CD4-positive, alpha-beta T cell treated with Interleukin-17A for 1 hour (primary cell): ENCODE measurements at regions not wholly inside any gene's neighbourhood (a gene's known extent, or its start where the extent isn't known, plus 50 kb on each side); places are given as distances from the start of the nearest gene placed in this dataset.
A peak's percentile ranks its signal among the peaks of the same experiment; 100 is the strongest.
"Not testable (repeated sequence)": the region's sequence is repeated elsewhere in the genome, so short reads cannot be mapped to it uniquely, and the experiment has no call there.

Experiments
- DNase-seq: peaks from one replicate; pipeline ENCODE4 v3.0.0-alpha.2; 2020

GRCh38 chr6:3900744-3901336, 51.7 kb downstream of the FAM50B start:
- DNase-seq = no peak

GRCh38 chr6:3902871-3903648, 53.9 kb downstream of the FAM50B start:
- DNase-seq = no peak

GRCh38 chr6:3904518-3904917, 55.3 kb downstream of the FAM50B start:
- DNase-seq = no peak

DNA sequence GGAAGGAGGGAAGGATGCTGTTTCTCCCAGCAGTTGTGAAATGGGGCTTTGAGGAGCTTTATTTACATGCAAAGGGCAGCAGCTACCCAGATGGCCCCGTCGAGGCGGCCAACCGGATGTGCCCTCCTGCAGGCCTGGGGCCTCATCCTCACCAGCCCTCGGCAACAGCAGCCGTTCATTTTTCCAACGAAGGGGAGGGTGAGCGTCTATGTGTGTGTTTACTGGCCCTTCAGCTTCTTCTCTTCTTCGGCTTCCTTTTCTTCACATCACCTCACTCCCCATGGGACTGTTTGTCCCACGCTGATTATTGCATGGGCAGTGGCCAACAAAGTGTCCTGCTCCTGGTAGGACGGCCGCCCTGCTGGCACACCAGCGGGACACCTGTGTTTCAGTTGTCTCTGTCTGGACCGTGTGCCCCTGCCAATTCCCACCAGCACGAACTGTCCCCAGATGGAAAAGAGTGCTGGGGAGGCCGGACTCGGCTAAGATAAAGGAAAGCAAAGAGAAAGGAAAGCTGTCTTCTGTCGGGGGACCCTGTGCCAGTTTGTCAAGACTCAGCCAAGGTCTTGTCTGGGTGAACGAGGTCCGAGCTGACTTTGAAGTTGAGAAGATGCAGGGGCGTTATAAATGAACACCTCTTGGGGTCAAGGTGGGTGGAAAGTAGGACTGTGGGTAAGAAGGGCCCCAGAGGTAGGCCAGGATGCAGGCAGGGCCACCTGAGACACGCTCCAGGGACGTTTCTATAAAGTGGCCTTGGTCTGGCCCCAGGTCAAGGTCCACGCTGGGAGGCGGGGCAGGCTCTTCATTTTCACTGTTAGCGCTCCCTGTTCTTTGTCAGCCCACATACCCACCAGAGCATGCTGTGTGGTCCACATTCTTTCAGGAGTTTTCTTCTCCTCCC, 57.0 kb downstream of the FAM50B start:
- no peak for DNase-seq

GRCh38 chr6:3906846-3907151, 57.6 kb downstream of the FAM50B start:
- no peak for DNase-seq

- DNase-seq = no peak
These were observed 59.0 kb downstream of the FAM50B start for GRCh38 chr6:3908223-3908622.

DNA sequence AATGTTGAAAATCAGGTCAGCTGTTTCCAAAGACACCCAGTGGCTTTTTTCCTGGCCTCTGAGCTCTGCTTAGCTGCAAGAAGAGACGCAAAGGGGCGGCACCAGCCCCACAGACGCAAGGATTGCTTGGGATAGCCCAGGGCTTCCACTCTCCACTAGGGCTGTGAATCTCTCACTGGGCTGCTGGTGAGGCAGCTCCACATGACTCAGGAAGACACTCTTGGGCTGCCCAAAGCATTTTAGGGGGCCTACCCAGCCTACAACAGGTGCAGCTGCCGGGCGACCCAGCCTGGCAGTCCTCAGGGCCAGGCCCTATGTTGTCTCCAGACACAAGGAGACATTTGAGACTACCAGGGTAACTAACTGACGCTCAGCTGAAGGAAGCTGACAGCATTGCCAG, 59.8 kb downstream of the FAM50B start:
- no peak for DNase-seq

DNA sequence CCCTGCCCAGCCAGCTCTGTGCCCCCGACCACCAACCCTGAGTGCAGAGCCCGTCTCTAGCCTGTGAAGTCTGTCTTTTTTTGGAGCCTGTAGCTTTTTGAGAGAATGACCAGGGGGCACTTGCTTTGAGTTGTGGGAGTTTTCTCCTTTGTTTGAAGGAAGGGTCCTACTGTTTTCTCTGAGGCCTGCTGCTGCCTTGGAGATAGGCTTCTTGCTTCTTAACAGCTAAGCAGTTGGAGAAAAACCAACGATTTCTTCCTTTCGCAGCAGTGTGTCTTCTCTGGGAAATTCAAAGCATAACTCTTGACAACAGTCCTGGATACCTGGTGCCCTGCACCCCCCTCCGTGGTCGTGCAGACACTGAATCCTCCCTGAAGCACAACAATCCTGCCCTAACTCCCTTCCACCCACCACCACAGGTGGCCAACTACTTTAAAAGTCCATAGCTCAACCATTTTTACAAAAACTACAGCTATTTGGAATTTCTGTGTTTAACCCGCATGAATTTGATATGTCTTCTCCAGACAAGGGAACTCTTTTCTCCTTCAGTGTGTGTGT, 61.0 kb downstream of the FAM50B start:
- DNase-seq = no peak

- no peak for DNase-seq
These were observed 62.0 kb downstream of the FAM50B start for GRCh38 chr6:3911130-3911529.

DNA sequence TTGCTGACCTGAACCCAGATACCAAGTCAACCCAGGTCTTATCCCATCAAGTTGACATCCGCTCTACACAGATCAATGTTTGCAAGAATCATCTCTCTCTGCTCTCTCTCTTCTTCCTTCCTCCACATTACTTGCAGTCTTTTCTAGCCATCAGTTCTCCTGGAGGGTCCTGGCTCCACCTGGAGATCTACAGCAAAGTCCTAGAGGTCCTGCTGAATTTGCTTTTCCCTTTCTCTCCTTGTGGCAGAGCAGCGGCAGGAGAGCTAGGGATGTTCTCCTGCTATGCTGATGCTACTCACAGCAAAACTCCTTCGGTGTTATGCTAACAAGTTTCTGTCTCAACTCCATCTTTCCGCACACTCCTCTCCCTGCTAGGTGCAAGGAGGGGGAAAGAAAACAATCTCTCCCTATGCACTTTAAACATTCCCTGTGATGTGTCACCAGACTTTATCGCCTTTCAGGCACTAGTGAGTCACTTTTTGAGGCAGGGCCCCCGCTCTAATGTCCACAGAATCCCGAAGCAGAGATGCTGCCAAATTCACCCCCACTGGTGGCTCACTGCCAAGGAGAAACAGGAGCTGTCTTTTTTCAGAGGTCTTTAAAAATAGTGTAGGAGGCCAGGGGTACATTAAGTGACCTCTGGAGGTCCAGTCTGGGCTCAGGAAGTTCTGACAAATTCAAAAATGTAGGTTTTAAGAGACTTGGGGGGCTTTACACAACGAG, 62.6 kb downstream of the FAM50B start:
- DNase-seq = no peak

DNA sequence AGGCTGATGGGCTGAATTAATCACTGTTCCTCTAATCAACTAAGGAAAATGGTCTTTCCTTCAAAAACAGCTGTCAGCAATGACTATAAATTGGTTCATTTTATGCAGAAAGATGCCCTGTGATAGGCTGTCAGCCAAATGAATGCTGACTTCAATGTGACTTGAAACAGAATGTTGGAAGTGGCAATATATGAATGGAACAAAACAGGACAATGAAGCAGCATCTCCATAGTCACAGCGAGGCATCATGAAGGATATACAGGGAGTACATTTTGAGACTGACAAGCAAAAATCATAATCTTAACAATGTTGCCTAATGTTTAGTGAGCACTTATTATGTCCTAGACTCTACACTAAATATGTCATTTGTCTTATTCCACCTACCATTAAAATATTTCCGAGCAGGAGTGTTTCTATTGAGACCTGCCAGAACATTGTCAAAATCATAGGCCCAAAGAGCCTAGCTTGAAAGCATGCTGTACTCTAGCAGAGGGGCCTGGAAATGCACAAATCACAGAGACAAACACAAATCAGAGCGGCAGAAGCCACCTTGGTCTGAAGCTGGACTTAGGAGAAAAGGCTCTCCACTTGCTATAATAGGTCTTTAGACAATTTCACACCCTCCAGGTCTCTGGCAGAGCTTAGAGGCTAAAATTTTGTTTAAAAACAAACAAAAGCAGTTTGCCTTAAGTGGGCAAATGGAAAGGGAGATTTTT, 63.3 kb downstream of the FAM50B start:
- DNase-seq = no peak

DNA sequence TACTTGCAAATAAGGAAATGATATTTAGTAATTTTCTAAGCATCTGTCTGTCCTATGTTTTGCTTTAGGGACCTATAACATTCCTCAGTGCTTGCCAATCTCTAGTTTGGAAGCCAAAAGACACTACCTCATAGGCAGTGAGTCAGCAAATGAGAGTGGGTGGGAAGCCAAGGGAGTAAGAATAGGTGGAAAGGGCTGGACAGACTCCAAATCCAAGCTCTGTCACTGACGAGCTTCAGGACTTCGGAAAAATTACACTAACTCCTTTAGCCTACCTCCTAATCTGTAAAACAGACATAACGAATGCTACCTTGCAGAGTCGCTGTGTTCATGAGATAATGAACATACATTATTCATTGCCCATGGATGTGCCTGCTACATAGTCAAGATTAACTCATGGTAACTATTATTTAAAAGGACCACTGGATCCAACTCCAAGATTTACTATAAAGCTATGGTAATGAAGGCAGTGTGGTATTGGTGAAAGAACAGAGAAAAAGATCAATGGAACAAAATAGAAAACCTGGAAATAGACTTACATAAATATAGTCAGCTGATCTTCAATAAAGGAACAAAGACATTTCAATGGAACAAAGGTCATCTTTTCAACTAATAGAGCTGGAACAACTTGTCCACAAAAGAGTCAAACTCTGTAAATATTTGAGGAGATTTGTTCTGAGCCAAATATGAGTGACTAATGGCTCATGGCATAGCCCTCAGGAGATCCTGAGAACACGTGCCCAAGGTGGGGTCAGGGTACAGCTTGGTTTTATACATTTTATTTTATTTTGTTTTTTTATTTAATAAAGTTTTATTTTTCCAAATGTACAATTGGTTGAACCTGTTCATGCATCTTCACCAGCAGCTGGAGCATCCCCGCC, 64.1 kb downstream of the FAM50B start:
- DNase-seq = no peak

DNA sequence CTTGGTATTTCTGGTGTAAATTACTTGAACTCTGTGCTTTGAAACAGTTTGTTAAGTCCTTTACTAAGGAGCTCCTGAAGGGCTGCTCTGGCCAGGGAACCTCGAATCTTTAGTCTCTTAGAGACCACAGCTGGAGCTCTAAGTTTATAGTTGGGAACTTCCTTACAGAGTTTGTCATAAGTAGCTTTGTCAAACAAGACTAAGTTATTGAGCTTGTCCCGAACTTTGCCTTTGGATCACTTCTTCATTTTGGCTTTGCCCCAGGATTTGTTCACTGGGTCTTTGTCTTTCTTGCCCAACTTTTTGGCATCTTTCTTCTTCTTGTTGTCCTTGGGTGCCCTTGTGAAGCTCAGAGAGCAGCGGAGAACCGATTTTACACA, 64.8 kb downstream of the FAM50B start:
- no peak for DNase-seq

DNA sequence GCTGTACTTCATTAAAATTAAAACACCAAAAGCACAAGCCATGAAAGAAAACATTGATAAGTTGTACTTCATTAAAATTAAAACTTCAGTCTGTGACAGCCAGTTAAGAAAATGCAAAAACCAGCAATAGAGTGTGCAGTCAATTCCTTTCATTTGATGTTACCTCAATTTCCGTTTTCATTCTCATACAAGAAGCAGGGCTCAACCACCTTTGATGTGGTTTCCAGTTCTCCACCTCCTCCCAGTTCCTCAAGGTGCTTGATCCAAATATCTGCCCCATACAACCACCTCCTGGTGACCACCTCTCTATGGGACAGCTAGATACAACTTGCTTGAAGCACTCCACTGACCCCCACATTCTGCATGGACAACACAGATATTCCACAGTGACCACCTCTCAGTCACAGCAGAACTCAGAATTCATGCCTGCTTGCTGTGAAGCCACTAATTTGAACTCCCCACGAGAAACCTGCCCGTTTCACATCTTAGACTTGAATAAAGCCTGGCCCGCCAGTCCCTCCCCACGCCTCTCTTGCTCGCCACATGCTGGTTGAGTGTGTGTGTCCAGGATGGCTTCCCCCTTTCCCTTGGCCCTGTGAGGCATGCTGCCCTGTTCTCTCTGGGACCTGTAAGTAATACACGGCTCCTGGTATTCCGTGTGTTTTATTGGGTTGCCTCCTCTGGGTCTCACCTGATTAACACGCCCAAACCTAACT, 66.1 kb downstream of the FAM50B start:
- peak; percentile 57 for DNase-seq

DNA sequence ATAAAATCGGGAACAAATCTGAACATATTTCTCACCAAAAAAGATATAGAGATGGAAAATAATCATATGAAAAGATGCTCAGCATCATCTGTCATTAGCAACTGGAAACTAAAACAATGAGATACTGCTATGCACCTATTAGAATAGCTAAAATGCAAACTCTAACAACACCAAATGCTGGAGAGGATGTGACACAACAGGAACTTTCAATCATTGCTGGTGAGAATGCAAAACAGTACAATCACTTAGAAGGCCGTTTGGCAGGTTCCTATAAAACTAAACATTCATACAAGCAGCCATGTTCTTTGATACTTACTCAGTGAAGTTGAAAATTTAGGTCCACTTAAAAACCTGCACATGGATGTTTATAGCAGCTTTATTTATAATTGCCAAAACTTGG, 67.0 kb downstream of the FAM50B start:
- DNase-seq = no peak

DNA sequence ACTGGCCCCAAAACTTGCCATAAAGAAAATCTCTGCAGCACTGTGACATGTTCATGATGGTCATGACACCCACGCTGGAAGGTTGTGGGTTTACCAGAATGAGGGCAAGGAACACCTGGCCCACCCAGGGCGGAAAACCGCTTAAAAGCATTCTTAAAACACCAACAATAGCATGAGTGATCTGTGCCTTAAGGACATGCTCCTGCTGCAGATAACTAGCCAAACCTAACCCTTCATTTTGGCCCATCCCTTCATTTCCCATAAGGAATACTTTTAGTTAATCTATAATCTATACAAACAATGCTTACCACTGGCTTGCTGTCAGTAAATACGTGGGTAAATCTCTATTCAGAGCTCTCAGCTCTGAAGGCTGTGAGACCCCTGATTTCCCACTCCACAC, 67.6 kb downstream of the FAM50B start:
- DNase-seq = not testable (repeated sequence)

- no peak for DNase-seq
These were observed 69.3 kb downstream of the FAM50B start for GRCh38 chr6:3918469-3918868.

- DNase-seq = no peak
These were observed 70.0 kb downstream of the FAM50B start for GRCh38 chr6:3919130-3919628.

DNA sequence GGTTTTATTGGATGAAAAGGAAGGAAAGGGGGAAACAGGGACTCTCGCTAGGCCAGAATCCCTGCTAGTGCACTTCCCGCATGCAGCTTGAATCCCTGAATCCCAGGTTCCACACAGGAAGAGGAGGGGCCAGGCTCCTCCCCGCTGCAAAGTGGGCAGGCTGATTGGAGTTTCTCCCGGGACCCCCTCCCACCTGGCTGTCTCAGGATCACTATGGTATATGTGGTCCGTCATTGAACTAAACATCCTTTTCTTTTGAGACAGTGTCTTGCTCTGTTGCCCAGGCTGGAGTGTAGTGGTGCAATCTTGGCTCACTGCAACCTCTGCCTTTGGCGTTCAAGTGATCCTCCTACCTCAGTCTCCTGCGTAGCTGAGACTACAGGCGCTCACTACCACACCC, 70.7 kb downstream of the FAM50B start:
- no peak for DNase-seq

GRCh38 chr6:3920321-3920720, 71.1 kb downstream of the FAM50B start:
- DNase-seq = no peak
